BJ (cell line): ENCODE measurements at regions not wholly inside any gene's neighbourhood (a gene's known extent, or its start where the extent isn't known, plus 50 kb on each side); places are given as distances from the start of the nearest gene placed in this dataset.

Experiments used
- CTCF ChIA-PET: fragments of 350-600 bp; formaldehyde crosslinking; extraction: SDS; loops from one replicate; lab custom pipeline; 2021; ENCODE audit warnings: antibody characterized with exemption, inconsistent platforms; lab: Yijun Ruan, JAX
- POLR2A ChIA-PET: fragments of 300-600 bp; sonication (Branson Sonifier 250); formaldehyde crosslinking; extraction: SDS; loops from one replicate; lab custom pipeline; 2021; ENCODE audit warnings: antibody characterized with exemption; lab: Charles Lee
- DNase-seq: peaks from one replicate; pipeline ENCODE4 v3.0.0-alpha.2; 2011; ENCODE audit warnings: low read depth
- H3K27me3 ChIP-seq: 2 replicates; pipeline ENCODE4 v1.6.0; 2011; ENCODE audit warnings: low read length; ENCODE audit not compliant: control insufficient read depth, insufficient read depth
- H3K36me3 ChIP-seq: 2 replicates; pipeline ENCODE4 v1.5.1; 2011; ENCODE audit warnings: low read length; ENCODE audit not compliant: control insufficient read depth, insufficient read depth
- H3K4me3 ChIP-seq: 2 replicates; pipeline ENCODE4 v1.5.1; 2011; ENCODE audit warnings: low read depth, mild to moderate bottlenecking, control low read depth, low read length
- CTCF ChIP-seq: IDR thresholded peaks from 2 replicates; pipeline ENCODE4 v1.5.1; 2011; ENCODE audit warnings: low read depth, mild to moderate bottlenecking, control low read depth, inconsistent platforms, low read length, moderate library complexity; ENCODE audit not compliant: insufficient read depth

- DNase-seq: no peak
- H3K36me3 ChIP-seq: no peaks in the 10 kb centered on the region
- H3K4me3 ChIP-seq: no peak overlapping the region
- no peak for TF ChIP-seq CTCF
- ChIA-PET POLR2A (no interaction called here), CTCF (no interaction called here)
- H3K27me3 ChIP-seq: peaks cover 5% of the 10 kb centered on the region; the same call in 1 of the 2 replicates
Measured at GRCh38 chr22:22154040-22154439, 90.5 kb upstream of the VPREB1 start.

GRCh38 chr22:22151308-22151707, 93.3 kb upstream of the VPREB1 start:
- H3K4me3 ChIP-seq: no peak overlapping the region
- ChIA-PET CTCF (no interaction called here), POLR2A (no interaction called here)
- peaks cover 10% of the 10 kb centered on the region; the same call in 1 of the 2 replicates for H3K27me3 ChIP-seq
- TF ChIP-seq CTCF: no peak
- no peak for DNase-seq
- H3K36me3 ChIP-seq: no peaks in the 10 kb centered on the region

- CTCF ChIA-PET: no interaction called here
- Histone ChIP-seq H3K4me3 (no peak overlapping the region), H3K36me3 (no peaks in the 10 kb centered on the region), H3K27me3 (peaks cover 10% of the 10 kb centered on the region; the same call in 1 of the 2 replicates)
- POLR2A ChIA-PET: no interaction called here
- no peak for DNase-seq
- no peak for TF ChIP-seq CTCF
Measured at GRCh38 chr22:22150457-22150856, 94.1 kb upstream of the VPREB1 start.

- Histone ChIP-seq H3K27me3 (peaks cover 8% of the 10 kb centered on the region; the same call in 1 of the 2 replicates), H3K36me3 (no peaks in the 10 kb centered on the region), H3K4me3 (no peak overlapping the region)
- ChIA-PET POLR2A (no interaction called here), CTCF (no interaction called here)
- TF ChIP-seq CTCF: no peak
- no peak for DNase-seq
Measured at GRCh38 chr22:22148905-22149304, 95.7 kb upstream of the VPREB1 start.

GRCh38 chr22:22144858-22145257, 99.7 kb upstream of the VPREB1 start:
- H3K36me3 ChIP-seq: no peaks in the 10 kb centered on the region
- DNase-seq: no peak
- no peak overlapping the region for H3K4me3 ChIP-seq
- no peak for TF ChIP-seq CTCF
- H3K27me3 ChIP-seq: peaks cover 6% of the 10 kb centered on the region; the same call in 1 of the 2 replicates
- ChIA-PET POLR2A (no interaction called here), CTCF (interaction anchor here (0.6 to 1.0 kb wide), 2 partner anchors 12 to 32 kb away, joined by 3 to 4 read pairs; no protein-coding TSS in a partner anchor)
